SHP77 treated with DMSO at 0.1 percent for 48 hours (cell line): ENCODE measurements at regions not wholly inside any gene's neighbourhood (a gene's known extent, or its start where the extent isn't known, plus 50 kb on each side); places are given as distances from the start of the nearest gene placed in this dataset.
A peak's percentile ranks its signal among the peaks of the same experiment; 100 is the strongest.
"Not testable (repeated sequence)": the region's sequence is repeated elsewhere in the genome, so short reads cannot be mapped to it uniquely, and the experiment has no call there.

ENCODE experiments used
- DNase-seq: peaks from one replicate; lab custom pipeline; 2025; lab: John Stamatoyannopoulos, UW

DNA sequence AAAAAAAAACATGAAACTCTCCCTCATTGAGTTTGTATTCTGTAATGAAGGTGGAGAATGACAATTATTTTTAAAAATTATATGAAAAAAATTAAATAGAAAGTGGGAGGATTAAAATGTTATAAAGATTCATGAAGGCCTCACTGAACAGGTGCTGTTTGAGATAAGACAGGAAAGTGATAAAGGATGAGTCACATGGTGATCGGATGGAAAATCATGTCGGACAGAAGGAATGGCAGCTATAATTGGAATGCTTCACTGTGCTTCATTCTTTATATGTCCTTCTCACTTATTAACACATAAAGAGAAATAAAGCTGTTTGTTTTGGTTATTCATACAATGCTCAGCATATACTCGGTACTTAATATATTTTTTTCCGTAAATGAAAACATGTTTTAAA, 464.5 kb upstream of the RGMB start:
- no peak for DNase-seq

DNA sequence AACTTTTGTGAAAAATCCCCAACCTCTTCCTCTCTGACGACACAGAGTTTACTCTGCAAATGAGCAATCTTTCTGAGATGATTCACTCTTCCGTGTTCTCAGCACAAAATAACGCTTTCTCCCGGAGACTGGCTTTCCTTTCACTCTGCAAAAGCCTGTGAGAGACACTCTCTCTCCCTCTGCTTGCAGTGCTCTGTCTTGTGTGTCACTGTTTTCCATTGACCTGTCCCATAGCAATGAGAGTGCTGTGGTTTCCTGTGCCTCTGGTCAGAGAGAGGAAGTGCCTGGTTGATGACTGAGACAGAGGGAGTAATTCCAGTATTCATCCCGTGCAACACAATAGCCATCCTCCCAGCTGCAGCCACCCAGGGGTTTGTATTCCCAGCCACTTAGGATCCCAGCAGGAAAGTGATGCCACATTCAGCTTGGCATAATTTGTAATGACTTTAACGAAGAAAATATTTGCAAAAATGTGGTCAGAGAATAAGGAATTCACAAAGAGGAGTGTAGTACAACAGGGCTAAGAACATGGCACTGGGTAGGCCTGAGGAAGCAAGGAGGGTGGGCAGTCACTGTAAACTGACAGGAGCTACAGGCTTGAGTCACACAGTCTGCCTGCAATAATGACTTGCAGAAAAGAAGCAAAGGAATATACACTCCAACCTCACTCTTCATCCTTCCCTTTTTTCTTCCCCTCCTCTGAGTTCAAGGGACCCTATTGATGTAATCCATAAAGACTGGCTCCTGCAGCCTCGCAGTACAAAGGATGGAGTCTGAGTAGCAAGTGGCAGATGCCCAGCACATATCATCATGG, 463.5 kb upstream of the RGMB start:
- peak; percentile 23 for DNase-seq

DNA sequence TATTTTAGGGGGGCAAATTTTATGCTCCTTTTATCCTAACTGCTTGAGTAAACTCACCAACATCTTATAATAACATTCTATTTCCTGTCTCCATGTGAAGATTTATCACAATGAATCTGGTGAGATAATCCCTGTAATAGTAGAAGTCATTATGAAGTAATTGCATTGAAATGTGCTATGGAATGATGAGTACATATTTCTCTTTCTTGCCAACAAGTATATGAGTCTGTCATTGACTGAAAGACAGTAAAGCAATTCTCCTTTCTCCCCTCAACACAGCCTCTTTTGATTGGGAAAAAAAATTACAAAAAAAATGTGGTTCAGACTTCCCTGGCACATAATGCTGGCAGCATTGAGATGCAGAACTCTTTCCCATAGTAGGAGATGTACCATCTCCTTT, 459.2 kb upstream of the RGMB start:
- DNase-seq, result no peak

DNA sequence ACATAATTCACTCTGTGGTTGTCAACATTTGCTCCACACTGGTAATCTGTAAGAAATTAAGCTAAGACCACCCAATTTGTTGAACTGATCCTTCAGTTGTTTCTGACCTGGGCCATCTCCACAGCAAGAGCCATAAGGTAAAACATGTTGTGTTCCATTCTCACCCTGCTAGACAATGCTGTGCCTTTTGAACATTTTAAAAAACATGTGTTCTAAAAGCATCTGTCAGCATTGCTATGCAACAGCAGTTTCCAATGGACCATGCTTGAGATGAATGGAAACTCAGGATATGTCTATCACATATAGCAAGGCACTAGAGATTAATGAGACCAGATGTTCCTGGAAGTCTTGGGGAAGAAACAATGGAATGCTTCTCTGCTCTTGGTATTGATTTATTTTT, 455.1 kb upstream of the RGMB start:
- no peak for DNase-seq

DNA sequence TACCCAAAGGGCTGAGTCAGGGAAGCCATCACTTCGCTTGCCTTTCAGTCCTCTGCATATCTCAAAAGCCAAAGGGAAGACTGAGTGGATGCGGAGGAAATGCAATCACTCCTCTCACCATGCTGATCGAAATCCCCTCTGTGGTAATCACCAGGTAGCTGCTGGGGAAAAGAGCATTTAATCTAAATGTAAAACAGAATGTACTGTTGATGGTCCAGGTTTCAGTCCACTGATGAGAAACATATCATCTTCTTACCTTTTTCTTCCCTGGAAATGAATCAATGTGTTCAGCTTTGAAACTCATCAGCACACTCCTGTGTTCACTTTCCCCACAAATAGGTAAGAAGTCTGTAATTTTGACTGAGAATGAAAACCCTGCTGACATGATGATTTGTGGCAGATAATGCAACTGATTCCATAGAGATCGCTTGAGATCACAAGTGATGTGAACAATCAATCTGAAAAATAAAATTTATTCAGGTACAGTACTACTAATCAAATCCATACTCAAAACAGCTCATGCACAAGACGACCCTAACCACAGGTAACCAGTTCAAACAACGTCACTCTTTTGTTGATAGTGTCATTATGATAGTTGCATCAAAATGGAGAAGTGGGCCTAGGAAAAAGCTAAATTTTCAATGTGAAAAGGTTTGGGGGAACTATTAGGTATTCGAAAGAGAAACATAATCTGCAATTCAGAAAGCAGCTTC, 454.0 kb upstream of the RGMB start:
- DNase-seq, result no peak

DNA sequence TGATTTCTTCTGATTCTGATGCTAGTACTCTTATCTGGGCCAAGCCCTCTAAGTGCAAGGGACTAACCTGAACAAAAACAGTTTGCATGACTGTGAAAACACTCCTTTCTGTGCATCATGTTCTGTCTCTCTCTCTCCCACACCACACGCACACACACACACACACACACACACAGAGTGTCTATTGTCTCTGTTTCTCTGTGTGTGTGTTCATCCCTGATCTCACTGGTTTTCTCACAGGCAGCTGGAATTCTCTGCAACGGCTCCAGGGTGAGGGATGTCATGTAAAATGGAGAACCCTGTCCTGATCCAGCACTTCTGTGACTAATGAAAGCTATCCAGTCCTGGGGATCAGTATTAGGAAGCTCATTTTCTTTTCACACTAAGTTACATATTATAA, 453.1 kb upstream of the RGMB start:
- DNase-seq, result no peak

DNA sequence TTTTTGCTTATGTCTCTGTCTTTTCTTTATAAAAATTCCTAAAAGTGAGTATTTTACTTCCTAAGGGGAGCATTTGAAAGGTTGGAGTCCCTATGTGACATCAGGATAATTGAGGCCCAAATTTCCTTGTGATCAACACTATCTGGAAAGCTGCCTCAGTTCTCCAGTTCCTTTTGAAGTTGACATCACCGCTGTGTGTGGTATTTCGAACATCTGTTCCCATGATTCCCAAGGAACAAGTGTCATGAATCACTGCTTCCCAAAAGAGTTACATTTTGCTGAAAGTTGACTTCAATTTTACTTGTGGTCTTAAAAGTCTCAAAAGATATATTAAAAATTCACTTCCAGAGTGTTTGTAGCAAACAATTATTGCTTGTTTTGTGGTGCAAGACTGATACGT, 452.1 kb upstream of the RGMB start:
- no peak for DNase-seq

DNA sequence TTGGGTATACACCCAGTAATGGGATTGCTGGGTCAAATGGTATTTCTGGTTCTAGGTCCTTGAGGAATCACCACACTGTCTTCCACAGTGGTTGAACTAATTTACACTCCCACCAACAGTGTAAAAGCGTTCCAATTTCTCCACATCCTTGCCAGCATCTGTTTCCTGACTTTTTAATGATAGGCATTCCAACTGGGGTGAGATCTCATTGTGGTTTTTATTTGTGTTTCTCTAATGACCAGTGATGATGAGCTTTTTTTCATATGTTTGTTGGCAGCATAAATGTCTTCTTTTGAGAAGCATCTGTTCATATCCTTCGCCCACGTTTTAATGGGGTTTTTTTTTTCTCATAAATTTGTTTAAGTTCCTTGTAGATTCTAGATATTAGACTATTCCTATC, 448.3 kb upstream of the RGMB start:
- DNase-seq, result not testable (repeated sequence)

DNA sequence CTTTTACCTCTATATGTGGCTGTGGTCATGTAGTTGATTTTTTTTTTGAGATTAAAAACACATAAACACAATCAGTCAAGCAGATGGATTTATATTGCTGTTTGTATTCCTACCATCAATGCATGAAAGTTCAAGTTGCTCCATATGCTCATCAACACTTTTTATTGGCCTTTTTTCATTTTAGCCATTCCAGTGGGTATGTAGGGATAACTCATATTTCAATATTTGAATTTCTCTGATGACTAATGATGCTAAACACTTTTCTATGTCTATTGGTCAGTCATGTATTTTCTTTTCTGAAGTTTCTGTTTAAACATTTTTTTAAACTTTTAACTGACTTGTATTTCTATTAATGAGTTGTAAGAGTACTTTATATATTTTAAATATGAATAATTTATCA, 445.4 kb upstream of the RGMB start:
- DNase-seq, result no peak

DNA sequence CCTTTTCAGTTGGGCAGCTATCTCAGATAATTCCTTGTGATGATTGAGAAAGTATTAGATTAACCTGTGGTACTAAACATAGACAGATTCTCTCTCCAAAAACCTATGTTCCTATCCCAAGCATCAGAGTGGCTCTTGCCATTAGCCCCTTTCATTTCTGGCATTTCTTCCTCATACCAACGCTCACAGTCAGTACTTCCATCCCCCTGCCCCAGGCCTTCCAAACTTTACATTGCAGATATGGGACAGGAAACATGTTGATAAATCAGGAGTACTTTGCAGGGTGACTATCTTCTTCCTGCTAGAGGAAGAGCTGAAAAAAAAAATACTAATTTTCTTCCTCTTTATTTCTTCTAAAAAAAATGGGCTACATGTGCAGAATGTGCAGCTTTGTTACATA, 442.6 kb upstream of the RGMB start:
- DNase-seq, result no peak

DNA sequence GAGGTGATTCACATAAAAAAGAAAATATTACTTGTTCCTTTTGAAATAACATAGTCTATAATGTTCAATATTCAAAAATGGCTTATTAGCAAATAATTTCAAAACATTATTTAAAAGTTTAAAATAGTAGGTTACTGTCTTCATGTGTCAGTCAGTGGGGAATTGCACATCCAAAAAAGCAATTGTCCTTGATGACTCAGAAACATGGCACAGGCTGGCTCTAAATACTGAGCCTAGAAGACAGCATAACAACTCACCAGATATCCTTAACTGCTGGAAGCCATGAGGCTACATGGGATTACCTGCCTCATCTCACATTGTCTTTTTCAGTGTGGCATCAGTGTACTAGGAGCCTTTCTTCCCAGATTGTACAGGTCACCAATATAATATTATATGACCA, 439.5 kb upstream of the RGMB start:
- DNase-seq, result no peak

DNA sequence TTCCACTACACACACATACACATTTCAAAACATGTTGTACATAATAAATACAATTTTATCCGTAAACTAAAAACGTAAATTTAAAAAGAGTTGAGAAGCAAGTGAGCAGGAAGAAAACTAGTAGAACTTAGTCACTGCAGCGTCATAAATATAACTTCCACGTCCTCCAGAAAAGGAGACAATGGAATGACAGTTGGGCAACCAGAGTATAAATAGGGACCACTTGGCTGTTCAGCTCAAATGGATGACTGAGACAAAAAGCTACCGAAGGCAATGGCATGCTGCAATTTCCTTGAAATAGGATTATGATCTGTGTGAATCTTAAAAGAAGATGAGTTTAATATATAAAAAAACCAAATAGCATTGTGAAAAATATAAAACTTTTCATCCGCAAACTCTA, 438.5 kb upstream of the RGMB start:
- no peak for DNase-seq

DNA sequence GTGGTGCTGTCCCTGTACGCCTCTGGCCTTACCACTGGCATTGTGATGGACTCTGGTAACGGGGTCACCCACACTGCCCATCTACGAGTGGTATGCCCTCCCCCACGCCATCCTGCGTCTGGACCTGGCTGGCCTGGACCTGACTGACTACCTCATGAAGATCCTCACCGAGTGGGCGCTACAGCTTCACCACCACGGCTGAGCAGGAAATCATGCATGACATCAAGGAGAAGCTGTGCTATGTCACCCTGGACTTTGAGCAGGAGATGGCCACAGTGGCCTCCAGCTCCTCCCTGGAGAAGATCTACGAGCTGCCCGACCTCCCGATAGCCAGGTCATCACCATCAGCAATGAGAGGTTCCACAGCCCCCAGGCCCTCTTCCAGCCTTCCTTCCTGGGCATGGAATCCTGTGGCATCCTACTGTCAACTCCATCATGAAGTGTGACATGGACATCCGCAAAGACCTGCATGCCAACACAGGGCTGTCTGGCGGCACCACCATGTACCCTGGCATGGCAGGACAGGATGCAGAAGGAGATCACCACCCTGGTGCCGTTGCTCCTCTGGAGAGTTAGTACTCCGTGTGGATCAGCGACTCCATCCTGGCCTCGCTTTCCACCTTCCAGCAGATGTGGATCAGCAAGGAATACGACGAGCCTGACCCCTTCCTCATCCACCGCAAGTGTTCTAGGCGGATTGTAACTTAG, 434.2 kb upstream of the RGMB start:
- DNase-seq, result no peak

DNA sequence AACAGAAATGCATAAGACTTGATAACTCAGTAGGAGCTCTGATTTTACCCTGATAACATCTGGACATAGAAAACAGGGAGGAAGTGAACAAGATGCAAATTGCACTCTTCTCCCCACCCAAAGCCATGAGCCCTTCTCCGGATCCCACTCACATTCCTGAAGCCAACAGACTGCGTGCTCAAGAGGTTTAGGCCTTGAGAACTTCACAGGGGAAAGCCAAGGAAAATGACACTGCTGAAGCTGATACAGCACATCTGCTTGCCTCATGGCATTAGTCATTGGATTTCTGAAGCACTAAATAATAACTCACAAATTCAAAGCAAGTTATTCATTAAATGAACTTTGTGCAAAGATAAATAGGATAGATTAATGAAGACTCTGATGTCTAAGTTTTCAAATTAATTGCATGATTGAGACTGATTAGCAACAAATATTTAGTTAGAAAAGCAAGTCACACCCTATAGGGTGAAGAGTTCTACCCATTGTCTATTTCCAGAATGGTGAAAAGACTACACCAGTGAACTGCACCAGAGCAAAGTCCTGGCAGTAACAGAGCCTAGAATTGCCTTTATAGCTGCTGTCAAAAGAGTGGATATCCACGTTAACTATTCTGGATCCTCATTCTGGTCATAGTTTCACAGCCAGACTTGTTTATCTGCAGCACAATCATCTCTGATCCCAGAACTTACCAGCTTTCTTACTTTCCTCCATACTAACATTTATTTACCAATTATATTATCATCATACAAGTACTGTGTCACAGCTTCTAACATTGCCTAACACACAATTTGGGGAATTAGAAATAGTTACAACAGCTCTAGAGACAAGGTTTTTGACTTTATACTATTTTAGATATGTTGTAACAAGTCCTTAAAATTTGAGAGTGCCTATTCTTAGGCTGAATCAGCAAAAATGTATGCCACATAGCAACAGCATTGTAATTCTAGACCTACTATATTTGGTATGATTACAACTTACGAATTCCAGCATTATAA, 432.1 kb upstream of the RGMB start:
- DNase-seq, result no peak

DNA sequence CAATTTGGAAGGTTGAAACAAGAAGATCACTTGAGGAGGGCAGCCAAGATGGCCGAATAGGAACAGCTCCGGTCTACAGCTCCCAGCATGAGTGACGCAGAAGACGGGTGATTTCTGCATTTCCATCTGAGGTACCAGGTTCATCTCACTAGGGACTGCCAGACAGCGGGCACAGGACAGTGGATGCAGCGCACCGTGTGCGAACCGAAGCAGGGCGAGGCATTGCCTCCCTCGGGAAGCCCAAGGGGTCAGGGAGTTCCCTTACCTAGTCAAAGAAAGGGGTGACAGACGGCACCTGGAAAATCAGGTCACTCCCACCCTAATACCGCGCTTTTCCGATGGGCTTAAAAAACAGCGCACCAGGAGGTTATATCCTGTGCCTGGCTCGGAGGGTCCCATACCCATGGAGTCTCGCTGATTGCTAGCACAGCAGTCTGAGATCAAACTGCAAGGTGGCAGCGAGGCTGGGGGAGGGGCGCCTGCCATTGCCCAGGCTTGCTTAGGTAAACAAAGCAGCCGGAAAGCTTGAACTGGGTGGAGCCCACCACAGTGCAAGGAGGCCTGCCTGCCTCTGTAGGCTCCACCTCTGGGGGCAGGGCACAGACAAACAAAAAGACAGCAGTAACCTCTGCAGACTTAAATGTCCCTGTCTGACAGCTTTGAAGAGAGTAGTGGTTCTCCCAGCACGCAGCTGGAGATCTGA, 430.4 kb upstream of the RGMB start:
- not testable (repeated sequence) for DNase-seq

DNA sequence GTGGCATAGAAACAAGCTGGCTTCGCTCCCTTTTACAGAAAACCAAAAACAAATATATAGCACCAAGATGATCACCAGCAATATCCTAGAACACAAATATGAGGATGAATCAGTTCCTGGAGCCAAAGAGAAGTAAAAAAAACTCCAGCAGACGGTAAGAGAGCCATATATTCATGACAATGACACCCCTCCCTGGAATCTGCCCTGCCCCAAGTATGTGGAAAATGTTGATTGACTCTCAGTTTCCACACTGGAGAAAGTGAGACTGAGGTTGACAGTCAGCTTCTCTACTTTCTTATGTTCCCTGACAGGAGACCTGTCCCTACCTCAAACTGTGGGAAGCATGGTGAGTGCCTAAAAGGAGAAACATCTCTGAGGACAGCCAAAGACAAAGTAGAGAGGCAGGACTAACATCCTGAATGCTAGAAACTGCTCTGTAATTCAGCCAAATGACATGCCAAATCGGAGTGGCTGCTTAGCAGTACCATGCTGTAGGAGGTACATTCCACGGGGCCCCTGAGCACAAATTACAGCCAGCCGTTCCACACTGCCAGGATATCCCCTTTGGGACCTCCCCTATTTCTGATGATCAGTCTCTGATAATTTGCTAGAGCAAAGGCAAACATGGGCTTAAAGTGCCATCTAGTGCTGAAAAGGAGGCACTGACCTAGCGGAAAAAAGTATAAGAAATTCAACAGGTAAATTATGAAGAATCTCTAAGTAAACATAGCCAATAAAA, 424.0 kb upstream of the RGMB start:
- DNase-seq, result no peak

DNA sequence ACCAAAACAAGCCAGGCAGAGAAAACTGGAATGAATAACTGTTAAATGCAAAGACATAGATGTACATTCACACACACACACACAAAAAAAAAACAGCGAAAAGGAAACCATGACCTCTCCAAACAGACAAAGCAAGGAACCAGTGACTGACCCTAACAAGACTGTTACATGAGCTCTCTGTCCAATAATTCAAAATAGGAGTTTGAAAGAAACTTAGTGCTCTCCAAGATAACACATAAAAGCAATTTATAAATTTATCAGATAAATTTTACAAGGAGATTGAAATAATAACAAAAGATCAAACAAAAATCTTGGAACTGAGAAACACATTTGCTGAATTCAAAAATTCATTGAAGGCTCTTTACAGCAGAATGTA, 423.5 kb upstream of the RGMB start:
- no peak for DNase-seq

DNA sequence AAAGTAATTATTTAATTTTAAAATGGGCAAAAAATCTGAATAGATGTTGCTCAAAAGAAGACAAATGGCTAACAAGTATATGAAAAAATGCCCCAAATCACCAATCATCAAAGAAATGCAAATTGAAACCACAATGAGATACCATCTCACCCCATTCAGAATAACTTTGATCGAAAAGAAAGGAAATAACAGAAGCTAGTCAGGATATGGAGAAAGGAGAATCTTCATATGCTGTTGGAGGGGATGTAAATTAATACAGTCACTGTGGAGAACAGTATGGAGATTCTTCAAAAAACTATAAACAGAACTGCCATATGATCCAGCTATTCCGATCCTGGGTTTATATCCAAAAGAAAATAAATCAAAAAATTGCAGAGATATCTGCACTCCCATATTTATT, 418.5 kb upstream of the RGMB start:
- DNase-seq, result no peak

DNA sequence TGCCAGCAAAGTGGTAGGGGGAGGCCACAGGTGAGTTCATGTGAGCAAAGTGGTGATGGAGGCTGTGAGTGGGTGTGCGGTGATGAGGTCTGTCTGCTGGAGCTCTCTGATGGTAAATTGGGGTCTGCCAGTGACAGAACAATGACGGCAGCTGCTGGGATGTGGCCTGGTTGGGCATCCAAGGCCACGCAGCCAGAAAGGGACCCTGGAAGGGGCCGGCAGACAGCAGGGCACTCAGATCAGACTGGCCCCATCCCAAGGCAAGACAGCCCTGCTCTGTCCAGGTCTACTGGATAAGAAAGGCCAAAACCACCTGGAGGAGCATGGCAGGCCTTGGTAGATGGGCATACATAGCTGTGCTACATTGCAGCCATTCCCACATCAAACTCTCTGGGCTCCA, 412.9 kb upstream of the RGMB start:
- no peak for DNase-seq

DNA sequence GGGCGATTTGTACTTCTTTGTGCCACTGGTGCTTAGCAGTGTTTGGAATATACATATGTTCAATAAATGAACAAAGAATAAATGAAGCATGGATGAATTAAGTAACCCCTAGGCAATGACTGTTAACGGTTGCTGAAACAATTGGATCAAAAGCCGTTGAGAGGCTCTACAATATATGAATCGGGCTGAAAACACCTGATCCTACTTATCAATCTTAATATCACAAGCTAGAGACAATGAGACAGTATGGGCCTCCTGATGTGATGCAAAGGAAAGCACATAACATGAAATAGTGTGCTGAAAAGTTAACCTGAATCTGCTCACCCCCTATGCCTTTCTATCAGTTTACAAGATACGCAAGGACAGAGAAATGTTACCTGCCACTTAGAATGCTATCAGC, 410.3 kb upstream of the RGMB start:
- DNase-seq, result no peak

DNA sequence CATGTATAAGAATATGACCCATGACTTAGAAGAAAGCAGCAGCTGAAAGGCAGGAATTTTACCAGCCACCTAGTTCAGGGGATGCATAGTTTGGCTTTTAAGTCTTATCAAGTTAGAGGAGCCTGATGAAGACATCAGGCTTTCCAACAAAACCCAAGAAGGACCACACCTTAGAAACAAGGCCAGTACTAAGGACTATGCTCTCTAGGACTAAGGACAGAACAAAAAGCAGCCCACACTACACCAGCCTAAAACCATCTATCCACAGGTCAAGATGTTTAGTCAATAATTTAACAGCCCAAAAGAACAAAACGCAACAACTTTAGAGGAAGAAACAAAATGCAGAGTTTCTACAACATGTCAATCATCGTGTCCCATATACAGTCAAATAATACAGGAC, 408.9 kb upstream of the RGMB start:
- no peak for DNase-seq
